ENCODE measurements at regions not wholly inside any gene's neighbourhood (a gene's known extent, or its start where the extent isn't known, plus 50 kb on each side); places are given as distances from the start of the nearest gene placed in this dataset.

- H3K9me3 ChIP-seq (replicated peaks; ENCODE audit: low read length), result no peaks in the 10 kb centered on the region
These were observed 684.4 kb downstream of the ZEB2 start for GRCh38 chr2:143835481-143835880.

GRCh38 chr2:143833015-143833660 lies 686.8 kb downstream of the ZEB2 start:
- Histone ChIP-seq H3K36me3 (ENCODE audit: insufficient read depth, low read length) (no peaks in the 10 kb centered on the region), H3K4me2 (ENCODE audit: low read length) (no peak overlapping the region), H3K4me3 (ENCODE audit: low read length) (no peak overlapping the region), H3K9ac (ENCODE audit: low read depth, low read length) (no peak overlapping the region), H3K4me1 (ENCODE audit: control insufficient read depth, insufficient read depth, low read length) (no peaks in the 10 kb centered on the region), H3K9me3 (replicated peaks; ENCODE audit: low read length) (no peaks in the 10 kb centered on the region), H3K27me3 (ENCODE audit: control insufficient read depth, insufficient read depth, low read length) (no peaks in the 10 kb centered on the region)

More at GRCh38 chr2:143835481-143835880, 684.4 kb downstream of the ZEB2 start:
- Histone ChIP-seq H3K4me3 (ENCODE audit: low read length) (no peak overlapping the region), H3K36me3 (ENCODE audit: insufficient read depth, low read length) (no peaks in the 10 kb centered on the region), H3K27me3 (ENCODE audit: control insufficient read depth, insufficient read depth, low read length) (no peaks in the 10 kb centered on the region), H3K9ac (ENCODE audit: low read depth, low read length) (no peak overlapping the region), H3K4me1 (ENCODE audit: control insufficient read depth, insufficient read depth, low read length) (no peaks in the 10 kb centered on the region), H3K4me2 (ENCODE audit: low read length) (no peak overlapping the region)

- H3K9me3 ChIP-seq (replicated peaks; ENCODE audit: low read length), result no peaks in the 10 kb centered on the region
- H3K4me1 ChIP-seq (ENCODE audit: control insufficient read depth, insufficient read depth, low read length), result no peaks in the 10 kb centered on the region
- H3K4me3 ChIP-seq (ENCODE audit: low read length), result no peak overlapping the region
- H3K36me3 ChIP-seq (ENCODE audit: insufficient read depth, low read length), result no peaks in the 10 kb centered on the region
- H3K4me2 ChIP-seq (ENCODE audit: low read length), result no peak overlapping the region
- no peaks in the 10 kb centered on the region for H3K27me3 ChIP-seq (ENCODE audit: control insufficient read depth, insufficient read depth, low read length)
- H3K9ac ChIP-seq (ENCODE audit: low read depth, low read length), result no peak overlapping the region
These were observed 689.4 kb downstream of the ZEB2 start for GRCh38 chr2:143830476-143830875.

- H3K9ac ChIP-seq (ENCODE audit: low read depth, low read length), result no peak overlapping the region
- no peaks in the 10 kb centered on the region for H3K9me3 ChIP-seq (replicated peaks; ENCODE audit: low read length)
- H3K4me3 ChIP-seq (ENCODE audit: low read length), result no peak overlapping the region
- no peaks in the 10 kb centered on the region for H3K4me1 ChIP-seq (ENCODE audit: control insufficient read depth, insufficient read depth, low read length)
- H3K36me3 ChIP-seq (ENCODE audit: insufficient read depth, low read length), result no peaks in the 10 kb centered on the region
- H3K4me2 ChIP-seq (ENCODE audit: low read length), result no peak overlapping the region
- H3K27me3 ChIP-seq (ENCODE audit: control insufficient read depth, insufficient read depth, low read length), result no peaks in the 10 kb centered on the region
These were observed 691.0 kb downstream of the ZEB2 start for GRCh38 chr2:143828763-143829537.

GRCh38 chr2:143824791-143825190 lies 695.1 kb downstream of the ZEB2 start:
- Histone ChIP-seq H3K27me3 (ENCODE audit: control insufficient read depth, insufficient read depth, low read length) (no peaks in the 10 kb centered on the region), H3K36me3 (ENCODE audit: insufficient read depth, low read length) (no peaks in the 10 kb centered on the region), H3K4me3 (ENCODE audit: low read length) (no peak overlapping the region), H3K4me2 (ENCODE audit: low read length) (no peak overlapping the region), H3K9ac (ENCODE audit: low read depth, low read length) (no peak overlapping the region), H3K4me1 (ENCODE audit: control insufficient read depth, insufficient read depth, low read length) (no peaks in the 10 kb centered on the region), H3K9me3 (replicated peaks; ENCODE audit: low read length) (no peaks in the 10 kb centered on the region)

GRCh38 chr2:143823876-143824275 lies 694.7 kb downstream of the ARHGAP15 start:
- Histone ChIP-seq H3K4me2 (ENCODE audit: low read length) (no peak overlapping the region), H3K27me3 (ENCODE audit: control insufficient read depth, insufficient read depth, low read length) (no peaks in the 10 kb centered on the region), H3K9me3 (replicated peaks; ENCODE audit: low read length) (no peaks in the 10 kb centered on the region), H3K4me1 (ENCODE audit: control insufficient read depth, insufficient read depth, low read length) (no peaks in the 10 kb centered on the region), H3K36me3 (ENCODE audit: insufficient read depth, low read length) (no peaks in the 10 kb centered on the region), H3K9ac (ENCODE audit: low read depth, low read length) (no peak overlapping the region), H3K4me3 (ENCODE audit: low read length) (no peak overlapping the region)

- Histone ChIP-seq H3K36me3 (ENCODE audit: insufficient read depth, low read length) (no peaks in the 10 kb centered on the region), H3K4me3 (ENCODE audit: low read length) (no peak overlapping the region), H3K9ac (ENCODE audit: low read depth, low read length) (no peak overlapping the region), H3K4me1 (ENCODE audit: control insufficient read depth, insufficient read depth, low read length) (no peaks in the 10 kb centered on the region), H3K4me2 (ENCODE audit: low read length) (no peak overlapping the region), H3K27me3 (ENCODE audit: control insufficient read depth, insufficient read depth, low read length) (no peaks in the 10 kb centered on the region), H3K9me3 (replicated peaks; ENCODE audit: low read length) (no peaks in the 10 kb centered on the region)
These were observed 694.1 kb downstream of the ARHGAP15 start for GRCh38 chr2:143823296-143823695.

GRCh38 chr2:143822736-143823135 lies 693.5 kb downstream of the ARHGAP15 start:
- Histone ChIP-seq H3K9ac (ENCODE audit: low read depth, low read length) (no peak overlapping the region), H3K4me3 (ENCODE audit: low read length) (no peak overlapping the region), H3K27me3 (ENCODE audit: control insufficient read depth, insufficient read depth, low read length) (no peaks in the 10 kb centered on the region), H3K4me2 (ENCODE audit: low read length) (no peak overlapping the region), H3K4me1 (ENCODE audit: control insufficient read depth, insufficient read depth, low read length) (no peaks in the 10 kb centered on the region), H3K9me3 (replicated peaks; ENCODE audit: low read length) (no peaks in the 10 kb centered on the region), H3K36me3 (ENCODE audit: insufficient read depth, low read length) (no peaks in the 10 kb centered on the region)

- no peak overlapping the region for H3K9ac ChIP-seq (ENCODE audit: low read depth, low read length)
- H3K4me3 ChIP-seq (ENCODE audit: low read length), result no peak overlapping the region
- no peaks in the 10 kb centered on the region for H3K27me3 ChIP-seq (ENCODE audit: control insufficient read depth, insufficient read depth, low read length)
- no peaks in the 10 kb centered on the region for H3K36me3 ChIP-seq (ENCODE audit: insufficient read depth, low read length)
- H3K4me2 ChIP-seq (ENCODE audit: low read length), result peak overlapping the region; percentile 28
- no peaks in the 10 kb centered on the region for H3K9me3 ChIP-seq (replicated peaks; ENCODE audit: low read length)
- no peaks in the 10 kb centered on the region for H3K4me1 ChIP-seq (ENCODE audit: control insufficient read depth, insufficient read depth, low read length)
These were observed 690.5 kb downstream of the ARHGAP15 start for GRCh38 chr2:143819764-143820163.

- H3K27me3 ChIP-seq (ENCODE audit: control insufficient read depth, insufficient read depth, low read length), result no peaks in the 10 kb centered on the region
- H3K4me2 ChIP-seq (ENCODE audit: low read length), result peak overlapping the region; percentile 28
- no peaks in the 10 kb centered on the region for H3K36me3 ChIP-seq (ENCODE audit: insufficient read depth, low read length)
- no peak overlapping the region for H3K4me3 ChIP-seq (ENCODE audit: low read length)
- no peaks in the 10 kb centered on the region for H3K4me1 ChIP-seq (ENCODE audit: control insufficient read depth, insufficient read depth, low read length)
- no peak overlapping the region for H3K9ac ChIP-seq (ENCODE audit: low read depth, low read length)
- no peaks in the 10 kb centered on the region for H3K9me3 ChIP-seq (replicated peaks; ENCODE audit: low read length)
These were observed 690.0 kb downstream of the ARHGAP15 start for GRCh38 chr2:143819190-143819735.

Measured in skeletal muscle satellite cell (primary cell).